ENCODE measurements at regions not wholly inside any gene's neighbourhood (a gene's known extent, or its start where the extent isn't known, plus 50 kb on each side); places are given as distances from the start of the nearest gene placed in this dataset.

- Histone ChIP-seq H3K27ac (ENCODE audit: low read depth, low read length) (no peak overlapping the region), H3K4me3 (ENCODE audit: low read depth, low read length) (no peak overlapping the region), H3K9me3 (ENCODE audit: control insufficient read depth, insufficient read depth, low read length) (no peaks in the 10 kb centered on the region), H3K27me3 (ENCODE audit: control insufficient read depth, insufficient read depth, low read length) (no peaks in the 10 kb centered on the region)
- DNase-seq (ENCODE audit: low read depth, low spot score): no peak
- ChIA-PET CTCF (interaction anchor here (0.6 to 5.5 kb wide), 2 partner anchors 163 to 1176 kb away, joined by 3 to 143 read pairs; no protein-coding TSS in a partner anchor), POLR2A (no interaction called here)
- TF ChIP-seq CTCF (IDR thresholded peaks at IDR 0.05; ENCODE audit: low read depth, low read length): no peak
These were observed 506.6 kb downstream of the PLCL1 start for GRCh38 chr2:198311020-198311419.

- Histone ChIP-seq H3K27me3 (ENCODE audit: control insufficient read depth, insufficient read depth, low read length) (no peaks in the 10 kb centered on the region), H3K27ac (ENCODE audit: low read depth, low read length) (no peak overlapping the region), H3K9me3 (ENCODE audit: control insufficient read depth, insufficient read depth, low read length) (no peaks in the 10 kb centered on the region), H3K4me3 (ENCODE audit: low read depth, low read length) (no peak overlapping the region)
- peak; percentile 91 for TF ChIP-seq CTCF (IDR thresholded peaks at IDR 0.05; ENCODE audit: low read depth, low read length)
- ChIA-PET CTCF (interaction anchor here (0.5 to 1.6 kb wide), 39 partner anchors 8 to 1630 kb away, joined by 3 to 52 read pairs (median 4); no protein-coding TSS in a partner anchor), POLR2A (no interaction called here)
- DNase-seq (ENCODE audit: low read depth, low spot score): peak; percentile 10
These were observed 505.4 kb downstream of the PLCL1 start for GRCh38 chr2:198309673-198310280.

- POLR2A ChIA-PET: no interaction called here
- CTCF ChIA-PET: interaction anchor here (0.5 to 1.6 kb wide), 39 partner anchors 9 to 1631 kb away, joined by 3 to 52 read pairs (median 4); no protein-coding TSS in a partner anchor
- Histone ChIP-seq H3K4me3 (ENCODE audit: low read depth, low read length) (no peak overlapping the region), H3K27ac (ENCODE audit: low read depth, low read length) (no peak overlapping the region), H3K9me3 (ENCODE audit: control insufficient read depth, insufficient read depth, low read length) (no peaks in the 10 kb centered on the region), H3K27me3 (ENCODE audit: control insufficient read depth, insufficient read depth, low read length) (no peaks in the 10 kb centered on the region)
- DNase-seq (ENCODE audit: low read depth, low spot score): no peak
- no peak for TF ChIP-seq CTCF (IDR thresholded peaks at IDR 0.05; ENCODE audit: low read depth, low read length)
These were observed 504.7 kb downstream of the PLCL1 start for GRCh38 chr2:198309081-198309480.

GRCh38 chr2:198308368-198308767, 504.0 kb downstream of the PLCL1 start:
- no peaks in the 10 kb centered on the region for H3K9me3 ChIP-seq (ENCODE audit: control insufficient read depth, insufficient read depth, low read length)
- ChIA-PET POLR2A (no interaction called here), CTCF (interaction anchor here (1.0 to 1.1 kb wide), 2 partner anchors 12 to 1181 kb away, joined by 3 read pairs; no protein-coding TSS in a partner anchor)
- H3K4me3 ChIP-seq (ENCODE audit: low read depth, low read length): no peak overlapping the region
- H3K27ac ChIP-seq (ENCODE audit: low read depth, low read length): no peak overlapping the region
- TF ChIP-seq CTCF (IDR thresholded peaks at IDR 0.05; ENCODE audit: low read depth, low read length): no peak
- no peak for DNase-seq (ENCODE audit: low read depth, low spot score)
- no peaks in the 10 kb centered on the region for H3K27me3 ChIP-seq (ENCODE audit: control insufficient read depth, insufficient read depth, low read length)

GRCh38 chr2:198307093-198307492, 502.7 kb downstream of the PLCL1 start:
- Histone ChIP-seq H3K9me3 (ENCODE audit: control insufficient read depth, insufficient read depth, low read length) (no peaks in the 10 kb centered on the region), H3K27ac (ENCODE audit: low read depth, low read length) (no peak overlapping the region), H3K4me3 (ENCODE audit: low read depth, low read length) (no peak overlapping the region), H3K27me3 (ENCODE audit: control insufficient read depth, insufficient read depth, low read length) (no peaks in the 10 kb centered on the region)
- no peak for TF ChIP-seq CTCF (IDR thresholded peaks at IDR 0.05; ENCODE audit: low read depth, low read length)
- CTCF ChIA-PET: no interaction called here
- DNase-seq (ENCODE audit: low read depth, low spot score): no peak
- POLR2A ChIA-PET: no interaction called here

All from AG04450 (cell line).